ENCODE measurements at regions not wholly inside any gene's neighbourhood (a gene's known extent, or its start where the extent isn't known, plus 50 kb on each side); places are given as distances from the start of the nearest gene placed in this dataset.

GRCh38 chr14:48452437-48452995 is 777.1 kb upstream of the MDGA2 start:
- Mint-ChIP-seq H3K27ac (ENCODE audit: unreplicated experiment) (no peak overlapping the region), H3K36me3 (ENCODE audit: low read depth) (no peaks in the 10 kb centered on the region), H3K27me3 (ENCODE audit: low read depth) (peaks cover 2% of the 10 kb centered on the region), H3K4me3 (ENCODE audit: unreplicated experiment) (no peak overlapping the region), H3K9me3 (ENCODE audit: low read depth) (no peaks in the 10 kb centered on the region), H3K4me1 (ENCODE audit: low read depth) (no peaks in the 10 kb centered on the region)
- DNase-seq (ENCODE audit: low spot score) = no peak
- no peak for TF ChIP-seq CTCF (IDR thresholded peaks at IDR 0.05)

DNA sequence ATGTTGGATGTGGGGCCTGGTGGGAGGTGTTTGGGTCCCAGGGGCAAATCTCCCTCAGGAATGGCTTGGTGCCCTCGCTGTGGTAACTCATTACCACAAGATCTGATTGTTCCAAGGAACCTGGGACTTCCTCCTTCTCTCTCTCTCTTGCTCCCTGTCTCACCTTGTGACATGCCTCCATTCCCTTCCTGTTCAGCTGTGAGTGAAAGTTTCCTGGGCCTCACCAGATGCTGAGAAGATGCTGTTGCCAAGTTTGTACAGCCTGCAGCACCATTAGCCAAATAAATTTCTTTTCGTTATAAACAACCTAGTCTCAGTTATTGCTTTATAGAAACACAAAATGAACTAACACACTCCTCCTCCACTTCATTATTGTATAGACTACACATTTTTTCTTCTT is 759.8 kb upstream of the MDGA2 start:
- no peak for DNase-seq (ENCODE audit: low spot score)
- Mint-ChIP-seq H3K9me3 (ENCODE audit: low read depth) (peaks cover 4% of the 10 kb centered on the region), H3K27ac (ENCODE audit: unreplicated experiment) (no peak overlapping the region), H3K4me3 (ENCODE audit: unreplicated experiment) (no peak overlapping the region), H3K36me3 (ENCODE audit: low read depth) (no peaks in the 10 kb centered on the region), H3K4me1 (ENCODE audit: low read depth) (no peaks in the 10 kb centered on the region), H3K27me3 (ENCODE audit: low read depth) (no peaks in the 10 kb centered on the region)
- TF ChIP-seq CTCF (IDR thresholded peaks at IDR 0.05) = no peak

GRCh38 chr14:48430805-48431204 is 755.4 kb upstream of the MDGA2 start:
- no peaks in the 10 kb centered on the region for H3K36me3 Mint-ChIP-seq (ENCODE audit: low read depth)
- TF ChIP-seq CTCF (IDR thresholded peaks at IDR 0.05) = no peak
- H3K27me3 Mint-ChIP-seq (ENCODE audit: low read depth) = no peaks in the 10 kb centered on the region
- no peaks in the 10 kb centered on the region for H3K9me3 Mint-ChIP-seq (ENCODE audit: low read depth)
- no peak overlapping the region for H3K27ac Mint-ChIP-seq (ENCODE audit: unreplicated experiment)
- H3K4me3 Mint-ChIP-seq (ENCODE audit: unreplicated experiment) = no peak overlapping the region
- H3K4me1 Mint-ChIP-seq (ENCODE audit: low read depth) = no peaks in the 10 kb centered on the region
- no peak for DNase-seq (ENCODE audit: low spot score)

GRCh38 chr14:48429512-48429911 is 754.1 kb upstream of the MDGA2 start:
- no peak for DNase-seq (ENCODE audit: low spot score)
- no peaks in the 10 kb centered on the region for H3K27me3 Mint-ChIP-seq (ENCODE audit: low read depth)
- H3K36me3 Mint-ChIP-seq (ENCODE audit: low read depth) = no peaks in the 10 kb centered on the region
- no peak overlapping the region for H3K27ac Mint-ChIP-seq (ENCODE audit: unreplicated experiment)
- H3K9me3 Mint-ChIP-seq (ENCODE audit: low read depth) = no peaks in the 10 kb centered on the region
- no peak for TF ChIP-seq CTCF (IDR thresholded peaks at IDR 0.05)
- no peaks in the 10 kb centered on the region for H3K4me1 Mint-ChIP-seq (ENCODE audit: low read depth)
- no peak overlapping the region for H3K4me3 Mint-ChIP-seq (ENCODE audit: unreplicated experiment)

GRCh38 chr14:48417715-48418500 is 742.5 kb upstream of the MDGA2 start:
- DNase-seq (ENCODE audit: low spot score) = no peak
- H3K9me3 Mint-ChIP-seq (ENCODE audit: low read depth) = peaks cover 31% of the 10 kb centered on the region
- TF ChIP-seq CTCF (IDR thresholded peaks at IDR 0.05) = no peak
- H3K4me1 Mint-ChIP-seq (ENCODE audit: low read depth) = no peaks in the 10 kb centered on the region
- no peak overlapping the region for H3K27ac Mint-ChIP-seq (ENCODE audit: unreplicated experiment)
- no peak overlapping the region for H3K4me3 Mint-ChIP-seq (ENCODE audit: unreplicated experiment)
- peaks cover 2% of the 10 kb centered on the region for H3K36me3 Mint-ChIP-seq (ENCODE audit: low read depth)
- no peaks in the 10 kb centered on the region for H3K27me3 Mint-ChIP-seq (ENCODE audit: low read depth)

Data from chondrocyte (in vitro differentiated cells).